ENCODE measurements at regions not wholly inside any gene's neighbourhood (a gene's known extent, or its start where the extent isn't known, plus 50 kb on each side); places are given as distances from the start of the nearest gene placed in this dataset.

DNA sequence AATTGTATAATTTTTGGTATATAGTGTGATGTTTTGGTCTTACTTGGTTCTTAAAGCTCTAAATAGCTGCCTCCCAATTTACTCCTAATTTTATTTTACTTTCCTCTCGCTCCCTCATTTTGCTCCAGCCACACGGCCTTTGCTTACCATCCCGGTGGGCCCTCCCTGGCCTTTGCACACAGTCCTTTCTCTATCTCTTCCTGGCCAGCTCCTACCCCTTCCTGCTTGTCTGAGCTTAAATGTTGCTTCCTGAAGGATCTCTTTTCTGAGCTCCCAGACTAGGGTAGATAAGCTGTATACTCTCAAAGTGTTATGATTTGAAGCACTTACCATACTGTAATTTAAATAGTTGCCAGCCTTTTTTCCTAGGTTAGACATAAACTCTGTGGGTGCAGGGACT lies 121.7 kb downstream of the UTRN start:
- Histone ChIP-seq H4K20me1 (ENCODE audit: control insufficient read depth, insufficient read depth, insufficient read length) (no peaks in the 10 kb centered on the region), H4K8ac (replicated peaks; ENCODE audit: insufficient read length, low read depth, low read length) (no peak overlapping the region), H3K18ac (ENCODE audit: insufficient read length, low read depth, low read length) (no peak overlapping the region), H4K91ac (ENCODE audit: insufficient read length, low read depth, low read length) (no peak overlapping the region), H2BK12ac (ENCODE audit: insufficient read length, low read depth, low read length) (no peak overlapping the region), H2BK20ac (ENCODE audit: low read depth, low read length, poor library complexity, severe bottlenecking) (no peak overlapping the region), H4K5ac (ENCODE audit: insufficient read length, low read depth, low read length) (no peak overlapping the region), H3K56ac (ENCODE audit: insufficient read length, low read depth, low read length) (no peak overlapping the region), H3K23ac (ENCODE audit: insufficient read length, low read depth, low read length) (no peak overlapping the region), H3K27me3 (ENCODE audit: insufficient read depth, low read length) (no peaks in the 10 kb centered on the region), H2BK15ac (ENCODE audit: low read depth, low read length) (no peak overlapping the region), H3K14ac (ENCODE audit: insufficient read depth, low read length) (no peak overlapping the region), H3K4ac (ENCODE audit: low read depth, low read length) (no peak overlapping the region), H3K79me1 (ENCODE audit: insufficient read depth, low read depth, low read length, poor library complexity, severe bottlenecking) (peaks cover 3% of the 10 kb centered on the region), H2AK5ac (ENCODE audit: insufficient read length, low read length) (no peak overlapping the region), H2BK5ac (ENCODE audit: insufficient read length, low read length) (no peak overlapping the region), H2BK120ac (ENCODE audit: low read depth, low read length, poor library complexity, severe bottlenecking) (no peak overlapping the region), H3K27ac (ENCODE audit: insufficient read length, low read depth, low read length) (no peak overlapping the region), H2AFZ (ENCODE audit: low read length) (no peak overlapping the region), H3K23me2 (ENCODE audit: insufficient read length, low read depth, low read length, poor library complexity, severe bottlenecking) (no peaks in the 10 kb centered on the region), H3K9me3 (ENCODE audit: control insufficient read depth, low read depth, low read length) (no peaks in the 10 kb centered on the region), H3K4me2 (ENCODE audit: insufficient read depth, insufficient read length, low read length) (no peak overlapping the region), H3T11ph (ENCODE audit: low read length) (no peak overlapping the region), H3K79me2 (ENCODE audit: insufficient read depth, low read length) (no peaks in the 10 kb centered on the region), H3K9ac (ENCODE audit: extremely low read depth, insufficient read length, low read length) (no peak overlapping the region), H3K4me1 (ENCODE audit: insufficient read depth, low read length) (no peaks in the 10 kb centered on the region)
- Mint-ChIP-seq H3K27me3 (ENCODE audit: low read depth) (no peaks in the 10 kb centered on the region), H3K36me3 (ENCODE audit: insufficient read depth in 1 of 3, low read depth in 3 of 3) (peaks cover 0 to 1% (median 0%) of the 10 kb centered on the region in 3 experiments; a peak in 2 of 7 replicates), H3K27ac (peak overlapping the region in 2 of 3 experiments; percentile 28 to 29; a peak in 2 of 7 replicates), H3K9me3 (peaks cover 3 to 4% of the 10 kb centered on the region in 2 experiments; a peak in 1 of 5 replicates), H3K4me1 (peaks cover 16 to 19% of the 10 kb centered on the region in 2 experiments), H3K4me3 (no peak overlapping the region)
- TF ChIP-seq, protein P1, sequence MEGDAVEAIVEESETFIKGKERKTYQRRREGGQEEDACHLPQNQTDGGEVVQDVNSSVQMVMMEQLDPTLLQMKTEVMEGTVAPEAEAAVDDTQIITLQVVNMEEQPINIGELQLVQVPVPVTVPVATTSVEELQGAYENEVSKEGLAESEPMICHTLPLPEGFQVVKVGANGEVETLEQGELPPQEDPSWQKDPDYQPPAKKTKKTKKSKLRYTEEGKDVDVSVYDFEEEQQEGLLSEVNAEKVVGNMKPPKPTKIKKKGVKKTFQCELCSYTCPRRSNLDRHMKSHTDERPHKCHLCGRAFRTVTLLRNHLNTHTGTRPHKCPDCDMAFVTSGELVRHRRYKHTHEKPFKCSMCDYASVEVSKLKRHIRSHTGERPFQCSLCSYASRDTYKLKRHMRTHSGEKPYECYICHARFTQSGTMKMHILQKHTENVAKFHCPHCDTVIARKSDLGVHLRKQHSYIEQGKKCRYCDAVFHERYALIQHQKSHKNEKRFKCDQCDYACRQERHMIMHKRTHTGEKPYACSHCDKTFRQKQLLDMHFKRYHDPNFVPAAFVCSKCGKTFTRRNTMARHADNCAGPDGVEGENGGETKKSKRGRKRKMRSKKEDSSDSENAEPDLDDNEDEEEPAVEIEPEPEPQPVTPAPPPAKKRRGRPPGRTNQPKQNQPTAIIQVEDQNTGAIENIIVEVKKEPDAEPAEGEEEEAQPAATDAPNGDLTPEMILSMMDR (conservative IDR thresholded peaks at IDR 0.05): no peak
- WGBS (ENCODE audit: extremely low coverage, insufficient read length, low lambda C conversion rate): no CpG with 5 or more reads among the region's 3 CpGs
- DNase-seq: no peak

Data from H9 (cell line).